Hepatocyte (in vitro differentiated cells): ENCODE measurements at regions not wholly inside any gene's neighbourhood (a gene's known extent, or its start where the extent isn't known, plus 50 kb on each side); places are given as distances from the start of the nearest gene placed in this dataset.

Experiments used
- CTCF ChIP-seq: fragments of 200-600 bp; sonication (generic); IDR thresholded peaks from 2 replicates; pipeline ENCODE4 v1.5.1; 2016; ENCODE audit warnings: antibody characterized with exemption, mild to moderate bottlenecking; ENCODE audit not compliant: poor library complexity
- EZH2phosphoT487 ChIP-seq: fragments of 200-600 bp; sonication (generic); IDR thresholded peaks from one replicate; pipeline ENCODE4 v1.6.1; 2018; ENCODE audit warnings: antibody characterized with exemption, mild to moderate bottlenecking, low read depth, moderate library complexity; ENCODE audit not compliant: unreplicated experiment, severe bottlenecking

- TF ChIP-seq EZH2phosphoT487 = no peak
- no peak for TF ChIP-seq CTCF
These were observed 1470.7 kb downstream of the AACS start for GRCh38 chr12:126535971-126536370.
